HuH-7.5 (cell line): ENCODE measurements at regions not wholly inside any gene's neighbourhood (a gene's known extent, or its start where the extent isn't known, plus 50 kb on each side); places are given as distances from the start of the nearest gene placed in this dataset.
"Not testable (repeated sequence)": the region's sequence is repeated elsewhere in the genome, so short reads cannot be mapped to it uniquely, and the experiment has no call there.

Source experiments
- DNase-seq: peaks from one replicate; pipeline ENCODE4 v3.0.0; 2011; ENCODE audit warnings: low spot score

DNA sequence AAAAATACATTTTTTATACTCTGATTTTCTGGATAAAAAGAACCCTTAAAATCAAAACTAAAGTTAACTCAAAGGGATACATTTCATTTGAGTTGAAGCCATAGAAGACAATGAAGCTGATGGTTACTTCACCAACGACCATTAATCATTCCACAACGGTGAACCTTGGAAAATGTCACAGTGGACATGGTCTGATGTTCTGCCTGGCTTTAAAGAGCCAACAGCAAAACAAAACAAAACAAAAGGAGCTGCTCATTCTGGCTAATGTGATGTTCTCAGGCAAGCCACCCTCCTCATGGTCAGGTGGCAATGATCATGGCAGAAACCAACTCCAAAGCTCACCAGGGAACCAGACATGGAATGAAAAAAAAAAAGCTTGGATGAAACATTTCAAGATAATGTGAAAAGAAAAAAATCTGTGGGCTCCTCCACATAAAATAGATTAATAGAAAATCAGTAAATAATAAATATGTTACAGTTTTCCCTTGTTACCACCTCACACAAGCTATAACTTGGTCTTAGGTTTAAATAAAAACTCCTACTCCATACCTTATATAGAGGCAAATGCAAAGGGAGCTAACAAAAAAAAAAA, 90.1 kb upstream of the SERTAD2 start:
- DNase-seq: no peak

DNA sequence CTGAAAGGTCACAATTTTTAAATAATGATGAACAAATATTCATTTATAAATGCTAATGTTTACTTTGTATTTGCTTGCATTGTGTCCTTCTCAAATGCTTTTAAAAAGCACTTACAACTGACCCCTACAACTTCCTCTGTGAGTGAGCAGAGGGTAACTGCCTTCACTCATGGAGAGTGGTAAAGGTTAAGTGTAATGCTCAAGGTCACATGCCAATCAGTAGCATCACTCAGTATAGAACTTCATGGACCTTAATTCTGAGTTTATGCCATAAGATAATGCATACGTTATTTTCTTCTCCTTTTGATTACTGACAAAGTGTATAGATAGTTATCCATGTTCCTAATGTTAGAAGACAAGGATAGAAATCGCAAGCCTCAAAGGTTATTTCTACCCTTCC, 91.8 kb upstream of the SERTAD2 start:
- no peak for DNase-seq

DNA sequence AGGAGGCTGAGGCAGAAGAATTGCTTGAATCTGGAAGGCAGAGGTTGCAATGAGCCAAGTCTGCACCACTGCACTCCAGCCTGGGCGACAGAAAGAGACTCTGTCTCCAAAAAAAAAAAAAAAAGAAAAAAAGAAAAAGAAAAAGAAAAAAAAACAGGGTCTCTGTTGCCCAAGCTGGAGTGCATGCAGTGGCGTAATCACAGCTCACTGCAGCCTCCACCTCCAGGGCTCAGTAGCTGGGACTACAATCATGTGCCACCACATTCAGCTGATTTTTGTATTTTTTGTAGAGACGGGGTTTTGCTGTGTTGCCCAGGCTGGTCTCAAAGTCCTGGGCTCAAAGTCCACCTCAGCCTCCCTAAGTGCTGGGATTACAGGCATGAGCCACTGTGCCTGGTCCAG, 94.0 kb upstream of the SERTAD2 start:
- DNase-seq: not testable (repeated sequence)

DNA sequence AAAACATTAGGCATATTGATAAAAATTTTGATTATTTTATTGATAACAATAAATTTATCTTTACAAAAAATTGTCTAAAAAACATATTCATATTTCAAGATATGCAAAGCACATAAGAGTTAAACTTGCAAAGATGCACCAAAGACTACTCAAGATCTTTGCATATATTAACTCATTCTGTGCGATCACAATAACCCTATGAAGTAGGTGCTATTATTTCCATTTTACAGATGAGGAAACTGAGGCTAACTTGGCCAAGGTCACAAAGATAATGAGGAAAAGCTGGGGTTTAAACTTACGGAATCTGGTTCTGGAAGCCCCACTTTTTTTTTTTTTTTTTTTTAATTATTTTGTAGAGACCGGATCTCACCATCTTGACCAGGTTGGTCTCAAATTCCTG, 94.4 kb upstream of the SERTAD2 start:
- DNase-seq: no peak

DNA sequence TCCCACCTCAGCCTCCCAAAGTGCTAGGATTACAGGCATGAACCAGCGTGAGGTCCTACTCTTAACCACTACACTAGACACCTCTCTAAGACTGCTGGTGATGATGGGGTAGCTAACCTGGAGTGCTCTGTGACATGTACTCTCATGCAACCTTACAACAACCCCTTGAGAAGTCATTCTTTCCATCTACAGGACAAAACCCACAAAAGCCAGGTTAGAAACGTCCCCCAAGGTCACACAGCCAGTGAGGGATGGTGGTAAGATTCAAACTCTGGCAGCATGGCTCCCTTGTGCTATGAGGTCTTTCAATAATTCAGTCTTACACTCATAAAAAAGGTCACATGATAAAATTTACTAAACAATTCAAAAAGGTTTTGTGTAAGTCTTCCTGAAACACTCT, 94.8 kb upstream of the SERTAD2 start:
- no peak for DNase-seq

GRCh38 chr2:64749446-64749845, 95.7 kb upstream of the SERTAD2 start:
- DNase-seq: no peak

DNA sequence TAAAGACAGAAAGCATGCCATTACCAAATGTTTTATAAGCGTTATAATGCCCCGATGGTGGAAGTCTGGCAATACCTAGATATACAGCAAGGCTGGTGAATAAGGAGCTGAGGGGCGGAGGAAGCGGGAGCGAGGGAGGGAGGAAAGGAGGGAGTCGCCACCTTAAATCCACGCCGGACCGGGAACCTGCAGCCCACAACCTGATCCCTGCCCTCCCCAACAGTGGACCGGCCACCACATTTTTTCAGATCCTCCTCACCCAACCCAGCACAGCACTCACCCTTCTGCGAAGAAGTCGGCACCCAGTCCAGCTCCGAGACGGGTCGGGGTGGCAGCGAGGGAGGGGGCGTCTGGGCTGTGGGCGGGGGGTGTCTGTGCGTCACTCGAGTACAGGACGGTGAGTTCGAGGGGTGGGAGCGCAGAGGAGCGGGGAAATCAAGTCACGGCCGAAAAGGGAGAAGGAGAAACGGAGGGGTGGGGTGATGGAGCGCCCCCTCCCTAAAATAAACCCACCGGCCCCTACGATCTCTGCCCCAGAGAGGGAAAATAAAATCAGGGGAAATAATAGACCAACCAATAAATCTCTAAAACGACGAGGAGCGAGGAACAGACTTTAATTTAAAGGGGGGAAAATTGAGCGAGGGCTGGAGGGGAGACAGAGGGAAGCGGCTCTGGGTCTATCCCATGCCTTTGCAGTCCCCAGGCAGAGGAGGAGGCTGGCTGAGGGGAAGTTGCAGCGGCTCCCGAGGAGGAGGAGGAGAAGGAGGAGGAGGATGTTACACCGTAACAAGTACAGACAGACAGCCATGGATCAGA, 96.5 kb upstream of the SERTAD2 start:
- DNase-seq: peak; percentile 30

DNA sequence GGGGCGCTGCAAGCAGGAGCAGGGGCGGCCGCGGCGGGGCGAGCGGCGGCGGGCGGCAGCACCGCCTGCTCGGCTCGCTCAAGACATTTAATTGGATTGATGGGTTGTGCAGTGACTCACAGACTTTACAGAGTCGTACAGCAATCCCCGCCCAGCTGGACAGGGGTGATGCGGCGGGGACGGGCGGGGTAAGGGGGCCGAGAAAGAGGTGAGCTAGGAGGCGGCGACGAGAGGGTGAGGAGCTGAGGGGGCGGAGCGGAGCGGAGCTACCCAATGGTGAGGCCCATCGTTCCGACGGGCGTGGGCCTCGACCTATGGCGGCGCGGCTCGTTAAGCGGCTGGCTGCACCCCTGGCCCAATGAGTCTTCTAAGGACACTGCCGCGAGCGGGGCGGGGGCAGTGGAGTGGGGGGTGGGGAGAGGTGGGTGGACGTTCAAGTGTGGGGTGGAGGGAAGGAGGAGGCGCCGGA, 97.1 kb upstream of the SERTAD2 start:
- DNase-seq: peak; percentile 93

DNA sequence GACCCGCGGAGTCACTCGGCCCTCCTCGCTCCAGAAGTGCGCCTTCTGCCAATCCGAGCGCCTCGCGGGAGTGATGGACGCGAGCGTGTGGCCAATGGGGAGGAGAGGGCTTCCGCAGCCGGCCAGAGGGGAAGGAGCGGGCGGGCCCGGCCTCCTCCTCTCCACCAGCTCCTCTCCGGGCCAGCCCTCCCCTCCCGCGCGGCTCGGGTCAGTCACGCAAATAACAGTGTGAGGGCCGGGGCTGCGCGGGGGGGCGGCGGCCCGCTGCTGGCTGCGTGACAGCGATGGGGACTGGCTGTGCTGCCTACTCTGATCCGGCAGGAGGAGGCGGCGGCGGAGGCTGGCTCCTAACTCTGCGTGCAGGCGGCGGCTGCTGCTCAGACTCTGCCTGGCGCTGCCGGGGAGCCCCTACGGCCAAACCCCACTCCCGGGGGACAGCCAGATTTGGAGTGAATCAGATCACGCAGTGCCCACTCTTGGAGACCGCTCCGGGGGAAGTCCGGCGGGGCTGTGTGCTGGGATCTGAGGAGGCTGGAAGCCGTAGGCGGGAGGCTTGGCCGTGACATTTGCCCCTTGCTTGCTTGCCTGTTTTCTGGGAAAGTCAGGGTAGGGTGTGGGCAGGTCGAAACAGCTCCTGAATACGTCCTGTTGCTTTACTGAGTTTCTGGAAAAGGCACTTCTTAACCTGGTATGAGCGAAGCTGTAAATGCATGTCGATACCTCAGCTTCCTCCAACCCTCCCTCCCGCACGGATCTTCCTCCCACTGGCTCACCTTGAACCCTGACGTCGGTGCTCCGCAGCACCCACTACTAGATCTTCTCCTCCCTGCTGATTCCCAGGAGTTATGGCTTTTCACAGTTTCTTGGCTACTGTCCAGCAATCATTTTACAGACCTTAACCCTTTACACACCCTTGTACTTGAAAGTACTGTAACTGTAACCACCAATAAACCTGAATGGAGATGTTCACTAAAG, 97.9 kb upstream of the SERTAD2 start:
- no peak for DNase-seq

DNA sequence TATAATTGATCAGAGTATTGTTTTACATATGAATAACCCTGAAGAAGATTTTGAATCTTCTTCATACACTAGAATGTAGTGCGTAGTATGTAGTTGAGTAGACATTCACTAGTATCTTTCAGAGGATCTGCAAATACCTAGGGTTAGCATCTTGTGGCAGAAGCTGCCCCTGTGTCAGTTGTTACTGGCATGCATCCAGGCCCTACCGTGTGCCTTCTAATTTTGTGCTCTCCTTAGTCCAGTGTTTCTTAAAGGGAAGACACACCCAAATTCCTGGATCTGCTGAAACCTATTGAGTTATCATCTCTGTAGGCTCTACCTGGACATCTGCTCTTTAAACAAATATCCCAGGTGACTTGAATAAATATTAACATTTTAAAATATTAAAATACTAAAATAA, 99.7 kb upstream of the SERTAD2 start:
- no peak for DNase-seq

- DNase-seq: no peak
These were observed 100.9 kb upstream of the SERTAD2 start for GRCh38 chr2:64754570-64754969.

- DNase-seq: no peak
These were observed 103.4 kb upstream of the SERTAD2 start for GRCh38 chr2:64757126-64757525.

DNA sequence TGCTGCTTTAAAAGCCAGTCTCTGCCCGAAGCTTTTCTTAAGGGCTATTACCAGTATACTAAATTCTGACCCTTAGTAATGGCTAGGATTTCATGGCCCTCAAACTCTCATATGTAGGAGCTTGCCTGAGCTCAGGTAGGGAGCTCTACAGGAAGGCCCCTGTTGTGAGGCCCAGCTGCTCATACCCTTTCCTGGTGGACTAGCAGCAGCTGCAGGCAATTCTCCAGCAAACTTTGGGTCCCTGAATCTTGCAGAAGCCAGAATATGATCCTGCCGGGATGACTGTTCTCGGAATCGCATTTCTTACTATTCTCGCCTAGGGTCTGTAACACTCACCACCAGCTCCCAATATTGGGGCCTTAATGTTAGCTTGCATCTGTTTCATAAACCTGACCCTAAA, 106.4 kb upstream of the SERTAD2 start:
- DNase-seq: no peak

DNA sequence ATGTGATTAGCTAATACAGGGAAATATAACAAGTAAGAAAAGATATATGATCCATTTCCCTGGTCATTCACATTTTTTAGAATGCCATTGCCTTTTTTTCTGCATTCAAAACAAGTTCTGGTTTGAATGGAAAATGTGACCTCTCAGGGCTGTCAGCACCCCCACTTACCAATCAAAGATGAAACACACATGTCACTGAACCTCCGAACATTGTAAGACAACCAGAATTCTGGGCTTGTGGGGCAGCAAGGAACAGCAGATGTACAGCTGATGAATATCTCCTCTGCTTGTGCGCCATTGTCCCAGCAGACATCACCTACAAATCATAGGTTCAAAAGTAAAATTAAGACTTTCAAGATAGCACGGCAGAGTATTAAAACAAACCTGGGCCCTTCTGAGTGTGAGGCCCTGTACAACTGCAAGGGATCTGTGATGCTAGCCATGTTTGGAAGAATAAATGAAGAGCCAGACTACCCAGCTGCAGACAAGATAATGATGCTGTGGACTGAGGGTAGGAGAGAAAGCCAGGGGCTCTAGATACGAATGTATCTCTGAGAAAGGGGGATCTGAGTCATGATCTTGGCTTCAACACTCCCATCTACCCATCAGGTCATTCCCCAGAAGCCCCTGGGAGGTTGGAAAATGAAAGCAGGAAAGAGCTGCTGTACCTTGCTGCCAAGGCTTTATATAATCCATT, 108.7 kb upstream of the SERTAD2 start:
- DNase-seq: no peak

GRCh38 chr2:64763126-64763525, 109.4 kb upstream of the SERTAD2 start:
- DNase-seq: no peak

DNA sequence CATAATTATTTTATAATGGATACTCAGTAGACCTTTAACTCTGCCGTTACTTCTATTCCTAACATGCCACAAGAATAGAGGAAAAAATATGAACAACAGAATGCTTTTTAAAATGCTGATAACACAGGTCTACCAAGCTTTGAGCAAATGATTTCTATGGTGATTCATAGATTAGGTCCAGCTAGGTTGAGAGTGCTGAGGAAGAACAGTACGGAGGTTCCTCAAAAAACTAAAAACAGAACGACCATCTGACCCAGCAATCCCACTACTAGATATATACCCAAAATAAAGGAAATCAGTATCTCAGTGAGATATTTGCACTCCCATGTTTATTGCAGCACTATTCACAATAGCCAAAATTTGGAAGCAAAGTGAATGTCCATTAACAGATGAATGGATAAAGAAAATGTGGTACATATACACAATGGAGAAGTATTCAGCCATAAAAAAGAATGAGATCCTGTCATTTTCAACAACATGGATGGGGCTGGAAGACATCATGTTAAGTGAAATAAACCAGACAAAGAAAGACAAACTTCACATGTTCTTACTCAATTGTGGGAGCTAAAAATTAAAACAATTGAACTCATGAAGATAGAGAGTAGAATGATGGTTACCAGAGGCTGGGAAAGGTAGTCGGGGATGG, 111.6 kb upstream of the SERTAD2 start:
- no peak for DNase-seq

DNA sequence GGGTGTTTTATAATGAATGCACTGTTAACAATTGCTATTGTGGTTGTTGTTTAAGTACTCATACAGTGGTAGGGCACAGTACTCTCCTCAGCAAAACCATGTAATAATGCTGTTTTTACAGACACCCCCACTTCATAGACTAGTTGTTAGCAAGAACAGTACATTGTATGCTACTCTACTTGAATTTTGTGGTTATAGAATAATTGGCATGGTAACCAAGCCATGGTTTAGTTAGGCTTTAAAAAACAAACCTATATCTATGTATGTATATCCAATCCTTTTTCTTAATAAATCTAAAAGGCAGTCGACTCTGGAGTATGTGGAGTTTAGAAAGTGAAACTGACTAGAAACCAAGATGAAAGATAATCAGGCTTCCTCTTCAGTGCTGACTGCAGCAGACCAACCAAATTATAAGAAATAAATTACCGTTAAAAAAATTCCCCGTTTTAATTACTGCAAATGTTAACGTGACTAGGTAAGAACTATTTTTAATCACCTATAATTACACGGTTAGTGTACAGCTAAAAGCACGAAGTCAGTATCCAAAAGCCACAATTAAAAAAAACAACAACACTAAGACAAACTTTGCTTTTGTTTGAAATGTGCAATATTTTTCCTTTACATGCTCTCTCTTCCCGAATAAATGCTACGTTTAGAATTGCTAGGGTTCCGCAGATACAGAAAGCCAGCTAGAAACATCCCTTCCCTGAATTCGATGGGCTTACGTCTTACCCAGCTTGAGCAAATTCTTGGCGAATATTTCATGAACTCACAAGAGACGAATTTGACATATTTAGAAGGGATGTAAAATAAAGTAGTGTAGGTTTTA, 113.3 kb upstream of the SERTAD2 start:
- no peak for DNase-seq

GRCh38 chr2:64767670-64768468, 114.2 kb upstream of the SERTAD2 start:
- DNase-seq: peak; percentile 64

- DNase-seq: no peak
These were observed 114.8 kb upstream of the SERTAD2 start for GRCh38 chr2:64768491-64769005.
